Skeletal muscle satellite cell (primary cell): ENCODE measurements at regions not wholly inside any gene's neighbourhood (a gene's known extent, or its start where the extent isn't known, plus 50 kb on each side); places are given as distances from the start of the nearest gene placed in this dataset.

Experiments
- H3K27me3 ChIP-seq: 2 replicates; pipeline ENCODE4 v1.7.0; 2013; ENCODE audit warnings: low read length; ENCODE audit not compliant: control insufficient read depth, insufficient read depth
- H3K36me3 ChIP-seq: 2 replicates; pipeline ENCODE4 v1.7.0; 2013; ENCODE audit warnings: mild to moderate bottlenecking, control low read depth, low read length; ENCODE audit not compliant: insufficient read depth
- H3K4me1 ChIP-seq: 2 replicates; pipeline ENCODE4 v1.7.0; 2013; ENCODE audit warnings: low read length; ENCODE audit not compliant: control insufficient read depth, insufficient read depth
- H3K4me2 ChIP-seq: 2 replicates; pipeline ENCODE4 v1.7.0; 2013; ENCODE audit warnings: mild to moderate bottlenecking, low read length
- H3K4me3 ChIP-seq: 2 replicates; pipeline ENCODE4 v1.7.0; 2013; ENCODE audit warnings: low read length
- H3K9ac ChIP-seq: 2 replicates; pipeline ENCODE4 v1.7.0; 2013; ENCODE audit warnings: mild to moderate bottlenecking, low read depth, low read length, moderate library complexity
- H3K9me3 ChIP-seq: replicated peaks from 2 replicates; pipeline ENCODE4 v1.7.0; 2013; ENCODE audit warnings: mild to moderate bottlenecking, control low read depth, low read length

DNA sequence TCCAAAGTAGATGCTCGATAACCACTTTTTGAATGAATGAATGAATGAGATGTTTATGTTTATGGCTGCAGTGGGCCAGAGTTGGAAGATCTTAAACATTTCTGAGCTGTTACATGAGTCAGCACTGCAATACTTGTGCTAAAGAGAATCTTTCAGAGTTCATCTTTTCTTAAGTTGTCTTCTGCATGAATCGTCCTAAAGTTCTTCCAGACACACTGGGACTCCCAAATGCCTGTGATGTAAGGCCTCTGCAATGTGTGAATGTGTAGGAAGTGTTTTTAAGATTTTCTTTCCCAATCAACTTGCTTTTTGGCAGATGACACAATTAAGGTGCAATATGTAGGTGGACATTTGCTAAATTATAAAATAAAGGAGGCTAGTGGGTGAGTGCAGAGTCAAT is 50.3 kb upstream of the TRIM9 start:
- peaks cover 5% of the 10 kb centered on the region for H3K4me1 ChIP-seq
- H3K4me2 ChIP-seq = no peak overlapping the region
- no peaks in the 10 kb centered on the region for H3K9me3 ChIP-seq
- H3K4me3 ChIP-seq = no peak overlapping the region
- H3K36me3 ChIP-seq = no peaks in the 10 kb centered on the region
- no peak overlapping the region for H3K9ac ChIP-seq
- peaks cover 11% of the 10 kb centered on the region for H3K27me3 ChIP-seq

DNA sequence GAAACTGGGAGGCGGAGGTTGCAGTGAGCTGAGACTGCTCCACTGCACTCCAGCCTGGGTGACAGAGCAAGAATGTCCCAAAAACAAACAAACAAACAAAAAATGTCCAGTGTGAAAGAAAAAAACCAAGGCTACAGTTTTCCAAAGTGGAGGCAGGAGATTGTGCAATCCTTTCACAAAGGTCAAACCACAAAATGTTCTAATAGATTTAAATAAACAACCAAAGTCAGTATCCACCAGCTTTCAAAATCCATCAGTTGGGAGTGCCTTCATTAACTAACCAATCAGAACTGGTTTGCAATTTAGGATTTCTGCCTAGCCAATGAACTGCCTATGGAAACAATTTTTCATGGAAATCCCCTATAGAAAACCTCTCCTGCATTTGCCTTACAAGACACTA is 52.3 kb upstream of the TRIM9 start:
- Histone ChIP-seq H3K9me3 (no peaks in the 10 kb centered on the region), H3K4me3 (no peak overlapping the region), H3K4me2 (no peak overlapping the region), H3K36me3 (no peaks in the 10 kb centered on the region), H3K4me1 (peaks cover 5% of the 10 kb centered on the region), H3K27me3 (peaks cover 16% of the 10 kb centered on the region), H3K9ac (no peak overlapping the region)

DNA sequence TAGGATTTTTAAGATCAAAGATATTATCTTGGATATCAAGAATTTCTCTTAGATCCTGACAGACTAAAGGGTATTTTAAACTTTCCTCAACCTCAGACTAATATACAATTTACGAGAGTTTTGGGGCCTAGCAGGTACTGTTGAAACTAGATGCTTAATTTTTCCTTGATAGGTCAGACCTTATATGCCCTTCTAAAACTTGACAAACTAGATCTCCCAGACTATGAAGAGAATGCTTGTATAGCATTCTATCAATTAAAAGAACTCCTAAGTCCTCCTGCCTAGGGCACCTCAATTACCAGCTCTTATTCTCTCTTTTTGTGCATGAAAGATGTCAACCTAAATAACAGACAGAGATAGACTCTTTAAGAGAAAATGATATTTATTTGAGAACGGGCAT is 60.4 kb upstream of the TRIM9 start:
- no peak overlapping the region for H3K9ac ChIP-seq
- peaks cover 7% of the 10 kb centered on the region for H3K27me3 ChIP-seq
- H3K4me1 ChIP-seq = no peaks in the 10 kb centered on the region
- no peaks in the 10 kb centered on the region for H3K9me3 ChIP-seq
- no peaks in the 10 kb centered on the region for H3K36me3 ChIP-seq
- H3K4me3 ChIP-seq = no peak overlapping the region
- no peak overlapping the region for H3K4me2 ChIP-seq

DNA sequence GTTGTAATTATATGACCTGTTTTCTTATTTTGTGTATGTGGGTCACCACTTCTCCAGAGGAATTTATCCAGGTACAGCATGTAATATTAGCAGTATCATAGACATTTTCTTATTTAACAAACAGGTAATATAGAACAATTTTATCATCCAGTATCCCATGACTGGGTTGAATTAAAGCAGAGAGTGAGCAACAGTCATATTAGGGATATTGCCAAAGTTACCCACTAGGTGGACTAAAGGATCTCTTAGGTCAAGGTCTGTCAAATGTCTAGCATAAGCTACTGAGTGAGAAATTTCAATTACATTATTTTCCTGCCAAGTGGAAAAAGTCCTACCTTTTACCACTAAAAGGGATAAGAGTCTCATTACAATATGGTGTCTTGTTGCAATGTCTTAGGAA is 62.1 kb upstream of the TRIM9 start:
- no peak overlapping the region for H3K4me3 ChIP-seq

DNA sequence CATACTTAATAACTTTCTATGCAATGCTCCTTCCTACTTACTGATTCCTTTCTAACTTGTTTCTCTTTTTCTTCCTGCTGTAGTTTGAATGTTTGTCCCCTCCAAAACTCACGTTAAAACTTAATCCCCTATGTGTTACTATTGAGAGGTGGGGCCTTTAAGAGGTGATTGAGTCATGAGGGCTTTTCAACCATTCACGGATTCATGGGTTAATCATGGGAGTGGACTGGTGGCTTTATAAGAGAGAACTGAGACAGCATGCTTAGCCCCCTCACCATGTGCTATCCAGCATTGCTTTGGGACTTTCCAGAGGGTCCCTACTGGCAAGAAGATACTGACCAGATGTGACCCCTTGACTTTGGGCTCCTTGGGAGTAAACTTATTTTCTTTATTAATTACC is 66.0 kb upstream of the TRIM9 start:
- Histone ChIP-seq H3K4me2 (no peak overlapping the region), H3K36me3 (no peaks in the 10 kb centered on the region), H3K27me3 (no peaks in the 10 kb centered on the region), H3K4me3 (no peak overlapping the region), H3K4me1 (no peaks in the 10 kb centered on the region), H3K9me3 (no peaks in the 10 kb centered on the region), H3K9ac (no peak overlapping the region)

More for the DNA sequence above, 62.1 kb upstream of the TRIM9 start:
- H3K36me3 ChIP-seq = no peaks in the 10 kb centered on the region
- H3K27me3 ChIP-seq = no peaks in the 10 kb centered on the region
- H3K4me2 ChIP-seq = no peak overlapping the region
- no peak overlapping the region for H3K9ac ChIP-seq
- no peaks in the 10 kb centered on the region for H3K9me3 ChIP-seq
- H3K4me1 ChIP-seq = no peaks in the 10 kb centered on the region

DNA sequence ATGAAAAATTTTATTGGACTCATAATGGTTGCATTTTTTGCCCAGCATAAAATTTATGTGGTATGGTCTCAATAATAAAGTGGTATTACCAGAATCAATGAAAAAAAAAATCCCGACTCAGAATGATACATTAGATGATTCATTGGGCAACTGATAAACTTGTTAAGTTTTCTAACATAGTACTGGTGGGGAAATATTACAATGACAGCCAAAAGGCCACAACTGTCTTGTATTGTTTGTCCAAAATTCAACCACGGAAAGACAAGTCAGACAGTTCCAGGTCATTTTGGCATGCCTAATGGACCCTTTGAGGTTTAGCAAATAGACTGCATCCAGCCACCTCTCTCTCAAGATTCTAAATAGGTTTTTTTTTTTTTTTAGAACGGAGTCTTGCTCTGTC is 70.5 kb upstream of the TRIM9 start:
- Histone ChIP-seq H3K9ac (no peak overlapping the region), H3K4me1 (peaks cover 8% of the 10 kb centered on the region), H3K36me3 (no peaks in the 10 kb centered on the region), H3K27me3 (peaks cover 6% of the 10 kb centered on the region), H3K4me3 (no peak overlapping the region), H3K9me3 (no peaks in the 10 kb centered on the region), H3K4me2 (no peak overlapping the region)

DNA sequence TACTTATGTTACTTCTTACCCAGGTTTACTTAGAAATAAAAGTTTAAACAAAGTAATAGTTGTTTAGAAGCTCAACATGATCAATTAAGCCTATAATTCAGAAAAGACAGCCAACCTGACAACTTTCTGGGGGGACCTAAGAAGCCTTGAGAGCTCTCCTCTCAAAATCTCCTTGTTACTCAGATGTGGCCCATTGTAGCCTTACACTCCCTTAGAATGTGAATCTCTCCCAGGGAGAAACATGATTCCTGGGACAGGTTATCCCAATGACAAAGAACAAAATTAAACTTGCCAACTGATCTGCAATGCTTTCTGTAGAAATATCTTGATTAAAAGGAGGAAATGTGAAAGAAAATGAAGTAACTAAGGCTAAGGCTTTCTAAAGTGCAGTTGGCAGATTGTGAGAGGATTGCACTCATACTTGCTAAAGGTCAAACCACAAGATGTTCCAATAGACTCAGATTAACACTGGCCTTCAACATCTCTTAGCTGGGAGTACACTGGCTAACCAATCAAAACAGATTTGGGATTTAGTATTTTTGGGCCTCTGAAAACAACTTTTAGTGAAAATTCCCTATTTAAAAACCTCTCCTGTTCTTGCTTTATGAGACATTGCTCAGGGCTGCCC is 72.3 kb upstream of the TMX1 start:
- Histone ChIP-seq H3K4me3 (no peak overlapping the region), H3K27me3 (peaks cover 6% of the 10 kb centered on the region), H3K9me3 (no peaks in the 10 kb centered on the region), H3K36me3 (no peaks in the 10 kb centered on the region), H3K4me1 (peaks cover 8% of the 10 kb centered on the region), H3K4me2 (peak overlapping the region; percentile 34), H3K9ac (no peak overlapping the region)

DNA sequence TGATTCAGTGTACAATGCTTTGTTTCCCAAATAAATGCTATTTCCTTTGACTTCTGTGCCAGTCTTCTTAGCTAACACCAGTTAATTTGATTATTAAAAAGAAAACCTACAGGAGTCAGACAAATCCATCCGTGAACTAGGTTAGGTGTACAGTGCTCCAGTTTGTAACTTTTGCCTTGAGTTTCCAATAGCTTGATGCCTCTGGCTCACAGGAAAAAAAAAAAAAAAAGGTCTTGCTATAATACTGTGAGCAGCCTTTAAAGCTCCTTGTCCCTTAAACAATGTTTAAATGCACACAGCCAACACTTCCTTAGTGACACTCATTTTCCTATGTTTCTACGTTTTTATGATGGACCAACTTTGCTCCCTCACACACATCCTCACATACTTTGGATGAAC is 71.8 kb upstream of the TMX1 start:
- H3K9ac ChIP-seq = no peak overlapping the region
- H3K9me3 ChIP-seq = no peaks in the 10 kb centered on the region
- no peaks in the 10 kb centered on the region for H3K36me3 ChIP-seq
- H3K4me3 ChIP-seq = no peak overlapping the region
- H3K27me3 ChIP-seq = peaks cover 6% of the 10 kb centered on the region
- peak overlapping the region; percentile 15 for H3K4me2 ChIP-seq
- peaks cover 8% of the 10 kb centered on the region for H3K4me1 ChIP-seq

DNA sequence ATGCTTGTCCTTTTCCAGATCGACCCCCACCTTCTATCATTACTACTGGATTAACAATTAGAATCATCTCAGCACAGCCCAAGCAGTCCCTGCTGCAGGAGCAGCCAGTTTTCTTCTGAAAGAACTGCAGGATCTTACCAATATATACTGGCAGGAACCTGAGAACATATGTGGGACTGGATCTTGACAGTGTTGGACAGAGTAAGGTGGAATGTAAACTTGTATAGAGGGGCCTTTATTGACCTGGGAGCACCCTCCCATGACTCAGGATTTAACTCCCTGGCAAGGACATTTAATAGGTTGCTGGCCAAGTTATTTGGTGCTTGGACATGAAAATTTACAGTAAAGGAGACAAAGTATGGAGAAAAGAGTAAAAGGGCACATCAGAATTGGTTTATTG is 66.2 kb upstream of the TMX1 start:
- Histone ChIP-seq H3K4me2 (no peak overlapping the region), H3K36me3 (no peaks in the 10 kb centered on the region), H3K9ac (no peak overlapping the region), H3K4me3 (no peak overlapping the region), H3K4me1 (no peaks in the 10 kb centered on the region), H3K9me3 (no peaks in the 10 kb centered on the region), H3K27me3 (peaks cover 27% of the 10 kb centered on the region)

DNA sequence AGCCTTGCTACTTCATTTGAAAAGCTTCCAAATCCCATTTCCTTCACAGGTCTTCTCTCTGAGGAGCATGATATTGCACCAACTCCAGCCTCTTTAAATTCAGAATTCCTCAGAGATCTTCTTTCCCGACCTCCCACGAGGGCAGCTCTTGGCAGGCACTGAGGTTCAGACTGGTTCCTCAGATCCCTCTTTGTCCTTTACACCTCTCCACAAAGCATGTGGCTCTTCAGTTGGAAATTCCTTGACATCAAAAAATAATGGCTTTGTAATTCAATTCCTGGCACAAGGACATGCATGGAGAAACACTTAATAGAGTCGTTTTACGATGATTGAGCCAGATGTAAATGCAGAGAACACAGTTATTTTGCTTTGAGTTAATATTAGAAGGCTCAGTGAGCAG is 63.2 kb upstream of the TMX1 start:
- Histone ChIP-seq H3K4me1 (peaks cover 2% of the 10 kb centered on the region), H3K36me3 (no peaks in the 10 kb centered on the region), H3K4me3 (no peak overlapping the region), H3K27me3 (peaks cover 27% of the 10 kb centered on the region), H3K9ac (no peak overlapping the region), H3K9me3 (no peaks in the 10 kb centered on the region), H3K4me2 (no peak overlapping the region)

DNA sequence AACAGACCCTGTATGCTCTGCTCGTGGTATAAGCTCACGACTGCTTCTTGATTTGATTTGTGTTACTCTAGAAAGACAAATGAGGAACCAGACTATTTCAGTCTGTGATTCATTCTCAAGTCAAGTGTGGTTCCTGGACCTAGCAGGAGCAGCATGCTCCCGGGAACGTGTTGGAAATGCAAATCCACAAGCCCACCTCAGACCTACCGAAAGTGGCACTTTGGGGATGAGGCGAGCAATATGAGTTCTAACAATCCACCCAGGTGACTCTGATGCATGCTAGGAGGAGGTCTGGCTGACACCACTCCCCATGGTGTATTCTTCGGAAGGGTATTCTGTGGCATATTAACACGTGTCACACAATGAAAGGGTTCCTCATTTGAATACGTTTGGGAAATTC is 59.5 kb upstream of the TMX1 start:
- no peak overlapping the region for H3K4me3 ChIP-seq
- peaks cover 18% of the 10 kb centered on the region for H3K27me3 ChIP-seq
- H3K9ac ChIP-seq = no peak overlapping the region
- peaks cover 8% of the 10 kb centered on the region for H3K4me1 ChIP-seq
- no peak overlapping the region for H3K4me2 ChIP-seq
- H3K9me3 ChIP-seq = no peaks in the 10 kb centered on the region
- no peaks in the 10 kb centered on the region for H3K36me3 ChIP-seq

DNA sequence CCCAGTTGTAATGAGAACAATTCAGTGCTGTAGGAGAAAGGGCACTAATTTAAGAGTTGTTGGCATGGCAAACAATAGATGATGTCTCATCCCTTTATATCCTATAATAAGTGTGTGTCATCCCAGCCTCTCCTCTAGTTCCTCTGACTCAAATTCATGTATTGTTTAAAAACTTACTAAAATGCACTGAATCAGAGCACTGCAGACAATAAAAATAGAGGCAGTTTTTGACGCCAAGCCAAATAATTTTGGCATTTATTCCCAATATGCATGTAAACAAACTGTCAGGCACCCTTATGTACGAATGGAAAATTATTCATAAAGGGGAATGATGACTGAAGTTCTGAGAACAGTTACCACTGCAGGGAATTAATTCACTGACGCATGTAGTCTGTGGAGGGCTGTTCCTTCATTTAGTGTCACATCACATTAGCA is 57.9 kb upstream of the TMX1 start:
- no peaks in the 10 kb centered on the region for H3K36me3 ChIP-seq
- no peaks in the 10 kb centered on the region for H3K9me3 ChIP-seq
- peaks cover 8% of the 10 kb centered on the region for H3K27me3 ChIP-seq
- H3K9ac ChIP-seq = no peak overlapping the region
- peaks cover 8% of the 10 kb centered on the region for H3K4me1 ChIP-seq
- peak overlapping the region; percentile 35 for H3K4me2 ChIP-seq
- H3K4me3 ChIP-seq = no peak overlapping the region
